Neural progenitor cell (in vitro differentiated cells): ENCODE measurements at regions not wholly inside any gene's neighbourhood (a gene's known extent, or its start where the extent isn't known, plus 50 kb on each side); places are given as distances from the start of the nearest gene placed in this dataset.

ENCODE experiments used
- DNase-seq: peaks from one replicate; pipeline ENCODE4 v3.0.0-alpha.2; 2016; ENCODE audit warnings: low spot score
- H2AFZ ChIP-seq: fragments of 200-600 bp; sonication (generic); replicated peaks from 2 replicates; pipeline ENCODE4 v1.6.1; 2016; ENCODE audit warnings: antibody characterized with exemption
- H3F3A ChIP-seq: fragments of 200-600 bp; sonication (generic); 2 replicates; pipeline ENCODE4 v1.6.1; 2016; ENCODE audit warnings: antibody characterized with exemption, low read depth
- H3K27ac ChIP-seq: fragments of 200-600 bp; sonication (generic); 2 replicates; pipeline ENCODE4 v1.5.1; 2016; ENCODE audit warnings: mild to moderate bottlenecking
- H3K27me3 ChIP-seq: fragments of 200-600 bp; sonication (generic); 2 replicates; pipeline ENCODE4 v1.6.1; 2016; ENCODE audit warnings: mild to moderate bottlenecking, moderate library complexity
- H3K36me3 ChIP-seq: fragments of 200-600 bp; sonication (generic); 2 replicates; pipeline ENCODE4 v1.5.1; 2016
- H3K4me1 ChIP-seq: fragments of 200-600 bp; sonication (generic); 2 replicates; pipeline ENCODE4 v1.6.1; 2016; ENCODE audit warnings: mixed run types
- H3K4me2 ChIP-seq: fragments of 200-600 bp; sonication (generic); 2 replicates; pipeline ENCODE4 v1.6.1; 2016
- H3K4me3 ChIP-seq: fragments of 200-600 bp; sonication (generic); 2 replicates; pipeline ENCODE4 v1.5.1; 2016
- H3K79me2 ChIP-seq: fragments of 200-600 bp; sonication (generic); 2 replicates; pipeline ENCODE4 v1.6.1; 2016; ENCODE audit warnings: low read depth
- H3K9ac ChIP-seq: fragments of 200-600 bp; sonication (generic); 2 replicates; pipeline ENCODE4 v1.6.1; 2016
- H3K9me3 ChIP-seq: fragments of 200-600 bp; sonication (generic); 2 replicates; pipeline ENCODE4 v1.5.1; 2016; ENCODE audit warnings: low read depth
- H4K20me1 ChIP-seq: fragments of 200-600 bp; sonication (generic); 2 replicates; pipeline ENCODE4 v1.6.1; 2016; ENCODE audit warnings: low read depth
- H3K27ac Mint-ChIP-seq: 3 replicates; pipeline ENCODE4 v1.8.0; 2021; ENCODE audit warnings: mixed read lengths
- H3K27me3 Mint-ChIP-seq: 2 replicates; pipeline ENCODE4 v1.8.0; 2022; ENCODE audit warnings: low read depth, mild to moderate bottlenecking, inconsistent platforms, moderate library complexity, mixed read lengths; ENCODE audit not compliant: insufficient read depth
- H3K36me3 Mint-ChIP-seq: 3 replicates; pipeline ENCODE4 v1.8.0; 2021; ENCODE audit warnings: mixed read lengths
- H3K4me1 Mint-ChIP-seq: 3 replicates; pipeline ENCODE4 v1.8.0; 2021; ENCODE audit warnings: mixed read lengths
- H3K4me3 Mint-ChIP-seq: 3 replicates; pipeline ENCODE4 v1.8.0; 2021; ENCODE audit warnings: mild to moderate bottlenecking, moderate library complexity, mixed read lengths
- H3K9me3 Mint-ChIP-seq: 3 replicates; pipeline ENCODE4 v1.8.0; 2020; ENCODE audit warnings: mixed read lengths
- CTCF ChIP-seq: fragments of 200-600 bp; sonication (generic); IDR thresholded peaks from 2 replicates; pipeline ENCODE4 v1.5.1; 2017; ENCODE audit warnings: antibody characterized with exemption, mild to moderate bottlenecking
- EZH2 ChIP-seq: fragments of 200-600 bp; sonication (generic); IDR thresholded peaks from 2 replicates; pipeline ENCODE4 v1.6.1; 2017; ENCODE audit warnings: antibody characterized with exemption, mild to moderate bottlenecking, moderate library complexity
- EZH2phosphoT487 ChIP-seq: fragments of 200-600 bp; sonication (generic); IDR thresholded peaks from 2 replicates; pipeline ENCODE4 v1.6.1; 2017; ENCODE audit warnings: antibody characterized with exemption

GRCh38 chr10:81136261-81136660 is 598.6 kb downstream of the SH2D4B start:
- Histone ChIP-seq H3K36me3 (no peaks in the 10 kb centered on the region), H3K79me2 (no peaks in the 10 kb centered on the region), H3K4me3 (no peak overlapping the region), H3K27me3 (no peaks in the 10 kb centered on the region), H3K27ac (no peak overlapping the region), H2AFZ (no peak overlapping the region), H4K20me1 (no peaks in the 10 kb centered on the region), H3K9me3 (no peaks in the 10 kb centered on the region), H3K4me2 (no peak overlapping the region), H3K9ac (no peak overlapping the region), H3K4me1 (no peaks in the 10 kb centered on the region), H3F3A (no peaks in the 10 kb centered on the region)
- DNase-seq, result no peak
- TF ChIP-seq EZH2phosphoT487 (no peak), CTCF (no peak), EZH2 (no peak)
- no peaks in the 10 kb centered on the region for H3K36me3 Mint-ChIP-seq
- no peaks in the 10 kb centered on the region for H3K4me1 Mint-ChIP-seq
- no peak overlapping the region for H3K27ac Mint-ChIP-seq
- H3K4me3 Mint-ChIP-seq, result no peak overlapping the region
- H3K27me3 Mint-ChIP-seq, result peaks cover 2% of the 10 kb centered on the region
- H3K9me3 Mint-ChIP-seq, result no peaks in the 10 kb centered on the region

DNA sequence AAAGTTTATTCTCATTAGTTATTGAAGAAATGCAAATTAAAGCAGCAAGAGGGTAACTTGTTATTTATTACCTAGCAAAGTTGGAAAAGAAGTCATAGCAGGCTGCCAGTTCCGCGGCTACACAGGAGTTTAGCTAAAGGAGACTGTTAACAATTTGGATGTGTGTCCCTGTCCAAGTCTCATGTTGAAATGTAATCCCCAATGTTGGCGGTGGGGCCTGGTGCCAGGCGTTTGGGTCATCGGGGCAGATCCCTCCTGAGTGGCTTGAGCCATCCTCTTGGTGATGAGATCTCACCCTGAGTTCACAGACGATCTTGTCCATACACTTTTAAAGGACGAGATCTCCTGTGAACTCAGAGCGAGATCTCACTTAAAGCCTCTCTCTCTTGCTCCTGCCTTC is 608.3 kb downstream of the SH2D4B start:
- Histone ChIP-seq H3K79me2 (no peaks in the 10 kb centered on the region), H3K4me1 (no peaks in the 10 kb centered on the region), H3K27ac (no peak overlapping the region), H3K9ac (no peak overlapping the region), H3K4me3 (no peak overlapping the region), H4K20me1 (no peaks in the 10 kb centered on the region), H3K4me2 (no peak overlapping the region), H3K27me3 (no peaks in the 10 kb centered on the region), H3F3A (no peaks in the 10 kb centered on the region), H3K9me3 (no peaks in the 10 kb centered on the region), H3K36me3 (no peaks in the 10 kb centered on the region), H2AFZ (no peak overlapping the region)
- Mint-ChIP-seq H3K36me3 (no peaks in the 10 kb centered on the region), H3K4me1 (no peaks in the 10 kb centered on the region), H3K4me3 (no peak overlapping the region), H3K27me3 (no peaks in the 10 kb centered on the region), H3K27ac (no peak overlapping the region), H3K9me3 (no peaks in the 10 kb centered on the region)
- TF ChIP-seq CTCF (no peak), EZH2 (no peak), EZH2phosphoT487 (no peak)
- no peak for DNase-seq

- Histone ChIP-seq H3K36me3 (no peaks in the 10 kb centered on the region), H3F3A (no peaks in the 10 kb centered on the region), H3K4me1 (no peaks in the 10 kb centered on the region), H3K4me3 (no peak overlapping the region), H4K20me1 (no peaks in the 10 kb centered on the region), H3K27me3 (no peaks in the 10 kb centered on the region), H3K9ac (no peak overlapping the region), H3K79me2 (no peaks in the 10 kb centered on the region), H3K27ac (no peak overlapping the region), H2AFZ (no peak overlapping the region), H3K9me3 (no peaks in the 10 kb centered on the region), H3K4me2 (no peak overlapping the region)
- TF ChIP-seq EZH2phosphoT487 (no peak), CTCF (no peak), EZH2 (no peak)
- no peaks in the 10 kb centered on the region for H3K4me1 Mint-ChIP-seq
- no peaks in the 10 kb centered on the region for H3K9me3 Mint-ChIP-seq
- no peak overlapping the region for H3K27ac Mint-ChIP-seq
- DNase-seq, result no peak
- H3K4me3 Mint-ChIP-seq, result no peak overlapping the region
- H3K27me3 Mint-ChIP-seq, result no peaks in the 10 kb centered on the region
- no peaks in the 10 kb centered on the region for H3K36me3 Mint-ChIP-seq
Observed at GRCh38 chr10:81146436-81146835, 608.7 kb downstream of the SH2D4B start.

DNA sequence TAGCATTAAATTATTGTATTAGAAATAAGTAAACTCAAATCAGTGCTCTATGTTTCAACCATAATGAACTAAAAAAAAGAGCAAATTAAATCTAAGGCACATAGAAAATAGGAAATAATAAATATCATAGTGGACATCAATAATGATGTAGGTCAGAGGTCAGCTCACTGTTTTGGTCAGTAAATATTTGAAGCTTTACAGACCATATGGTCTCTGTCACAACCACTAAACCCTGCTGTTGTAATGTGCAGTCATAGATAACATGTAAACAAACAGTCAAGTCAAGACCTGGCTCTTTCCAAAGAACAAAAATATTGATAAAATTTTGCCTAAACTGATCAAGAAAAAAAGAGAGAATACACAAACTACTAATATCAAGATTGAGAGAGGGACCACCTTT is 615.0 kb downstream of the SH2D4B start:
- no peaks in the 10 kb centered on the region for H3K9me3 ChIP-seq
- no peaks in the 10 kb centered on the region for H3K36me3 ChIP-seq
- Mint-ChIP-seq H3K27ac (no peak overlapping the region), H3K36me3 (no peaks in the 10 kb centered on the region), H3K27me3 (no peaks in the 10 kb centered on the region), H3K9me3 (no peaks in the 10 kb centered on the region), H3K4me3 (no peak overlapping the region), H3K4me1 (no peaks in the 10 kb centered on the region)
- TF ChIP-seq EZH2phosphoT487 (no peak), CTCF (no peak), EZH2 (no peak)
- no peak for DNase-seq
- no peak overlapping the region for H3K27ac ChIP-seq
- no peak overlapping the region for H3K9ac ChIP-seq
- H4K20me1 ChIP-seq, result no peaks in the 10 kb centered on the region
- no peaks in the 10 kb centered on the region for H3K27me3 ChIP-seq
- no peak overlapping the region for H2AFZ ChIP-seq
- no peak overlapping the region for H3K4me3 ChIP-seq
- no peaks in the 10 kb centered on the region for H3F3A ChIP-seq
- H3K79me2 ChIP-seq, result no peaks in the 10 kb centered on the region
- H3K4me2 ChIP-seq, result no peak overlapping the region
- H3K4me1 ChIP-seq, result no peaks in the 10 kb centered on the region
